Activated T-cell treated with anti-CD3 and anti-CD28 coated beads, Interleukin-2, amount 50 U/mL, for 24 hours (primary cell): ENCODE measurements at regions not wholly inside any gene's neighbourhood (a gene's known extent, or its start where the extent isn't known, plus 50 kb on each side); places are given as distances from the start of the nearest gene placed in this dataset.
A peak's percentile ranks its signal among the peaks of the same experiment; 100 is the strongest.

Experiments used
- DNase-seq: peaks from one replicate; pipeline ENCODE4 v3.0.0-alpha.2; 2020
- H3K27ac Mint-ChIP-seq: 2 replicates; pipeline ENCODE4 v1.8.0; 2020; ENCODE audit warnings: mild to moderate bottlenecking, mixed read lengths
- H3K27me3 Mint-ChIP-seq: 2 replicates; pipeline ENCODE4 v1.8.0; 2020; ENCODE audit warnings: mixed read lengths
- H3K36me3 Mint-ChIP-seq: 2 replicates; pipeline ENCODE4 v1.8.0; 2020; ENCODE audit warnings: low read depth, mixed read lengths
- H3K4me1 Mint-ChIP-seq: 2 replicates; pipeline ENCODE4 v1.8.0; 2020; ENCODE audit warnings: low read depth, mixed read lengths
- H3K4me3 Mint-ChIP-seq: 2 replicates; pipeline ENCODE4 v1.8.0; 2020; ENCODE audit warnings: mild to moderate bottlenecking, moderate library complexity, mixed read lengths
- H3K9me3 Mint-ChIP-seq: 2 replicates; pipeline ENCODE4 v1.8.0; 2020; ENCODE audit warnings: mixed read lengths

GRCh38 chr18:67358947-67359346 is 157.6 kb downstream of the DSEL start:
- Mint-ChIP-seq H3K4me3 (no peak overlapping the region), H3K9me3 (no peaks in the 10 kb centered on the region), H3K36me3 (no peaks in the 10 kb centered on the region), H3K4me1 (peaks cover 24% of the 10 kb centered on the region), H3K27ac (no peak overlapping the region), H3K27me3 (no peaks in the 10 kb centered on the region)
- no peak for DNase-seq

DNA sequence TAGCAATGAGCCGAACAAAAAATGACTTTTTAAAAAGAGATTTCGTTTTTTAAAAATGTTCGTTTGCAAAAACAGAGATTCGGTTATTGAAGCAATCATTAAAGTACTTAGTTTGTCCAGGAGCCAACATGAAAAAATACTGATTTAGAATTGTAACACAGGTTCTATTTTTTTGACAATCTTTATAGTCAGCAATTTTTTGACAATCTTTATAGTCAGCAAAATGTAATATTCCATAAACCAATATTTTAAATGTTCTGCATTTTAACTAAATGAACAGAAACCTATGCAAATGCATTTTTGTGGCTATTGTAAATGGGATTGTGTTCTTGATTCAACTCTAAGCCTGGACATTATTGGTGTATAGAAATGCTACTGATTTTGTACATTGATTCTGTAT is 161.8 kb downstream of the DSEL start:
- Mint-ChIP-seq H3K4me3 (no peak overlapping the region), H3K27ac (no peak overlapping the region), H3K9me3 (no peaks in the 10 kb centered on the region), H3K36me3 (no peaks in the 10 kb centered on the region), H3K27me3 (no peaks in the 10 kb centered on the region), H3K4me1 (peaks cover 9% of the 10 kb centered on the region)
- no peak for DNase-seq

DNA sequence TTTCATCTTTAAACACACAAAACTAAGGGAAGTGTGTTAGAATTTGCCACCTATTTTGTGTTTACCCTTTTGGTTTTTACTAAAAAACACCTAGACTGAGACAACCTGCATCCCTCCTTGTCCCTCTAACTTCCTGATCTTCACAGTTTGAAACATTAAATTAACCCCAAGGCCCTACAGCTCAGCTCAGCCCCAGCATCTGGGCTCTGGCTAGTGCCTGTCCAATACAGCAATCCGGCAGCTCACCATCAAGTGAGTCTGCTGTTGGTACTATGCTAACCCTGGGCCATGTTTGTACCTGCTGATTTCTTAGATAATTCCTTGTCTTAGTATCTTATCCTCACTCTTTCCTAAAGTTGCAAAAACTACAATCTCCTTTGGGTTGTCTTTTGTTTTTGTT is 162.4 kb downstream of the DSEL start:
- H3K27me3 Mint-ChIP-seq = no peaks in the 10 kb centered on the region
- no peaks in the 10 kb centered on the region for H3K9me3 Mint-ChIP-seq
- H3K4me1 Mint-ChIP-seq = peaks cover 3% of the 10 kb centered on the region
- no peak overlapping the region for H3K4me3 Mint-ChIP-seq
- H3K27ac Mint-ChIP-seq = no peak overlapping the region
- no peak for DNase-seq
- no peaks in the 10 kb centered on the region for H3K36me3 Mint-ChIP-seq

- H3K9me3 Mint-ChIP-seq = no peaks in the 10 kb centered on the region
- no peak for DNase-seq
- no peaks in the 10 kb centered on the region for H3K27me3 Mint-ChIP-seq
- no peaks in the 10 kb centered on the region for H3K4me1 Mint-ChIP-seq
- H3K27ac Mint-ChIP-seq = no peak overlapping the region
- H3K4me3 Mint-ChIP-seq = no peak overlapping the region
- H3K36me3 Mint-ChIP-seq = no peaks in the 10 kb centered on the region
These were observed 169.1 kb downstream of the DSEL start for GRCh38 chr18:67347438-67347837.

GRCh38 chr18:67342159-67342558 is 174.4 kb downstream of the DSEL start:
- Mint-ChIP-seq H3K4me1 (peaks cover 8% of the 10 kb centered on the region), H3K27me3 (no peaks in the 10 kb centered on the region), H3K27ac (no peak overlapping the region)

GRCh38 chr18:67337696-67338095 is 178.8 kb downstream of the DSEL start:
- Mint-ChIP-seq H3K27ac (no peak overlapping the region), H3K9me3 (peaks cover 2% of the 10 kb centered on the region), H3K27me3 (no peaks in the 10 kb centered on the region), H3K36me3 (no peaks in the 10 kb centered on the region), H3K4me1 (peaks cover 8% of the 10 kb centered on the region), H3K4me3 (no peak overlapping the region)
- DNase-seq = no peak

More at GRCh38 chr18:67342159-67342558, 174.4 kb downstream of the DSEL start:
- Mint-ChIP-seq H3K36me3 (no peaks in the 10 kb centered on the region), H3K4me3 (no peak overlapping the region), H3K9me3 (no peaks in the 10 kb centered on the region)
- DNase-seq = no peak

- Mint-ChIP-seq H3K27me3 (no peaks in the 10 kb centered on the region), H3K9me3 (peaks cover 2% of the 10 kb centered on the region), H3K4me3 (no peak overlapping the region), H3K27ac (no peak overlapping the region), H3K4me1 (no peaks in the 10 kb centered on the region), H3K36me3 (no peaks in the 10 kb centered on the region)
- DNase-seq = no peak
These were observed 184.7 kb downstream of the DSEL start for GRCh38 chr18:67331857-67332256.

- Mint-ChIP-seq H3K36me3 (no peaks in the 10 kb centered on the region), H3K4me1 (no peaks in the 10 kb centered on the region), H3K9me3 (no peaks in the 10 kb centered on the region), H3K4me3 (no peak overlapping the region), H3K27ac (no peak overlapping the region), H3K27me3 (no peaks in the 10 kb centered on the region)
- DNase-seq = no peak
These were observed 197.4 kb downstream of the DSEL start for GRCh38 chr18:67319109-67319508.

- Mint-ChIP-seq H3K36me3 (no peaks in the 10 kb centered on the region), H3K27me3 (no peaks in the 10 kb centered on the region), H3K4me3 (no peak overlapping the region), H3K27ac (no peak overlapping the region), H3K4me1 (no peaks in the 10 kb centered on the region), H3K9me3 (no peaks in the 10 kb centered on the region)
- DNase-seq = no peak
These were observed 197.9 kb downstream of the DSEL start for GRCh38 chr18:67318651-67319050.

DNA sequence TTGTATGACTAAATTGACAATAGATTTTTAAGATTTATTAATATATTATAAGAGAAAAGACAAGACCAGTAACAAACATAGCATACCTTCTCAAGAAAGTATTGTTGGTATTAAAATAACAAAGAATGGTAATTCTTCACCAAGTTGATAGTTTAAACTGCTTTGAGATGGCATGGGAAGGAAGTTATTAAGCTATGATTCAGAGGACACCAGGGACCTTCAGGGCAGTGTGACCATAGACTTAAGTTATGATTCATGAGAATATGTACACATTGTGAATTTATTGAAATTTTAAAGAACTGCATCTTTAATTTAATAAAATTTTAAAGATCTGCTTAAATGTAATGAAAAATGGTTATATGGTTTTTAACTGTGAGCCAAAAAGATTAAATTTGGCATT is 205.7 kb downstream of the DSEL start:
- no peaks in the 10 kb centered on the region for H3K9me3 Mint-ChIP-seq
- H3K4me3 Mint-ChIP-seq = no peak overlapping the region
- no peaks in the 10 kb centered on the region for H3K36me3 Mint-ChIP-seq
- DNase-seq = no peak
- H3K4me1 Mint-ChIP-seq = no peaks in the 10 kb centered on the region
- H3K27ac Mint-ChIP-seq = no peak overlapping the region
- H3K27me3 Mint-ChIP-seq = no peaks in the 10 kb centered on the region

- Mint-ChIP-seq H3K4me1 (peaks cover 2% of the 10 kb centered on the region), H3K4me3 (no peak overlapping the region), H3K27me3 (no peaks in the 10 kb centered on the region), H3K36me3 (no peaks in the 10 kb centered on the region), H3K9me3 (no peaks in the 10 kb centered on the region), H3K27ac (no peak overlapping the region)
- no peak for DNase-seq
These were observed 207.7 kb downstream of the DSEL start for GRCh38 chr18:67308819-67309218.

- no peak for DNase-seq
- no peak overlapping the region for H3K27ac Mint-ChIP-seq
- H3K4me3 Mint-ChIP-seq = no peak overlapping the region
These were observed 211.1 kb downstream of the DSEL start for GRCh38 chr18:67305466-67305865.

DNA sequence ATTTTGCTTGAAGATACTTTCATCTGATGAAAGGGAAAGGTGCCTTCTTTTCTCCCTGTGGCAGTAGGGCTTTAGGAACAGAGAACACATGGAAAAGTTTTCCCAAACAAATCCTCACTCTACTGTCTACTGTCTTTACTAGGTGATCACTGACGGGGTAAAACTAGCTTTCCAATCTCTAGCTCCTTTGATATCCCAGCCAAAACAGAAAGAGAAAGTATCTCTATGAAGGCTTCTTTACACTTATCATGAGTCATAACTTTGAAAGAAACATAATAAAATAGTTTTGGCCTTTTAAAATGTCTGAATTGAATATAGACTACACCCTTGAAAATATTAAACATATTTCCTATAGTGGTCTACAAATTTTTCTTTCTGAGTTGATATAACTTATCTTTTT is 214.5 kb downstream of the DSEL start:
- H3K4me3 Mint-ChIP-seq = peak overlapping the region; percentile 21
- H3K36me3 Mint-ChIP-seq = peaks cover 7% of the 10 kb centered on the region
- peaks cover 15% of the 10 kb centered on the region for H3K9me3 Mint-ChIP-seq

More at GRCh38 chr18:67305466-67305865, 211.1 kb downstream of the DSEL start:
- H3K27me3 Mint-ChIP-seq = no peaks in the 10 kb centered on the region
- peaks cover 8% of the 10 kb centered on the region for H3K9me3 Mint-ChIP-seq
- H3K4me1 Mint-ChIP-seq = peaks cover 15% of the 10 kb centered on the region
- H3K36me3 Mint-ChIP-seq = peaks cover 7% of the 10 kb centered on the region

GRCh38 chr18:67301592-67301991 is 214.9 kb downstream of the DSEL start:
- Mint-ChIP-seq H3K27ac (peak overlapping the region; percentile 78), H3K4me1 (peaks cover 15% of the 10 kb centered on the region), H3K4me3 (no peak overlapping the region), H3K27me3 (no peaks in the 10 kb centered on the region), H3K9me3 (peaks cover 15% of the 10 kb centered on the region), H3K36me3 (peaks cover 7% of the 10 kb centered on the region)
- DNase-seq = no peak

More for the DNA sequence above, 214.5 kb downstream of the DSEL start:
- Mint-ChIP-seq H3K4me1 (peaks cover 15% of the 10 kb centered on the region), H3K27ac (peak overlapping the region; percentile 78), H3K27me3 (no peaks in the 10 kb centered on the region)
- no peak for DNase-seq

- H3K27me3 Mint-ChIP-seq = no peaks in the 10 kb centered on the region
- no peak overlapping the region for H3K27ac Mint-ChIP-seq
- peaks cover 15% of the 10 kb centered on the region for H3K4me1 Mint-ChIP-seq
- H3K4me3 Mint-ChIP-seq = no peak overlapping the region
- H3K9me3 Mint-ChIP-seq = peaks cover 17% of the 10 kb centered on the region
- H3K36me3 Mint-ChIP-seq = peaks cover 7% of the 10 kb centered on the region
- no peak for DNase-seq
These were observed 216.0 kb downstream of the DSEL start for GRCh38 chr18:67300498-67300897.

DNA sequence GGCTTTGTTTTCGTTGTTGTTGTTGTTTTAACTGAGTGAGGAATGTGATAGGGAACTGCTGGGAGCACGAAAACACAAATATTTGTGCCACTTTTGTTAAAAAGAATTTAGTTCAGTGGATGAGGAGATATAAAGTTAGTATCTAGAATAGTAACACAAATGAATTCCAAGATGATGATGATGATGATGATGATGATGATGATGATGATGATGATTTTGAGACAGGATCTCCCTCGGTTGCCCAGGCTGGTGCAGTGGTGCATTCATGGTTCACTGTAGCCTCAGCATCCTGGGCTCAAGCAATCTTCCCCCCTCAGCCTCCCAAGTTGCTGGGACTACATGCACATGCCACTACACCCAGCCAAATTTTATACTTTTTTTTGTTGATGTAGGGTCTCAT is 223.7 kb downstream of the DSEL start:
- DNase-seq = no peak
- no peak overlapping the region for H3K27ac Mint-ChIP-seq
- H3K4me3 Mint-ChIP-seq = no peak overlapping the region
- H3K27me3 Mint-ChIP-seq = no peaks in the 10 kb centered on the region
- no peaks in the 10 kb centered on the region for H3K4me1 Mint-ChIP-seq
- H3K36me3 Mint-ChIP-seq = no peaks in the 10 kb centered on the region
- H3K9me3 Mint-ChIP-seq = peaks cover 2% of the 10 kb centered on the region
